Renal pelvis (tissue), 1 donor: ENCODE measurements at regions not wholly inside any gene's neighbourhood (a gene's known extent, or its start where the extent isn't known, plus 50 kb on each side); places are given as distances from the start of the nearest gene placed in this dataset.

Source experiments
- DNase-seq: peaks from one replicate; pipeline ENCODE4 v3.0.0-alpha.2; 2013

DNA sequence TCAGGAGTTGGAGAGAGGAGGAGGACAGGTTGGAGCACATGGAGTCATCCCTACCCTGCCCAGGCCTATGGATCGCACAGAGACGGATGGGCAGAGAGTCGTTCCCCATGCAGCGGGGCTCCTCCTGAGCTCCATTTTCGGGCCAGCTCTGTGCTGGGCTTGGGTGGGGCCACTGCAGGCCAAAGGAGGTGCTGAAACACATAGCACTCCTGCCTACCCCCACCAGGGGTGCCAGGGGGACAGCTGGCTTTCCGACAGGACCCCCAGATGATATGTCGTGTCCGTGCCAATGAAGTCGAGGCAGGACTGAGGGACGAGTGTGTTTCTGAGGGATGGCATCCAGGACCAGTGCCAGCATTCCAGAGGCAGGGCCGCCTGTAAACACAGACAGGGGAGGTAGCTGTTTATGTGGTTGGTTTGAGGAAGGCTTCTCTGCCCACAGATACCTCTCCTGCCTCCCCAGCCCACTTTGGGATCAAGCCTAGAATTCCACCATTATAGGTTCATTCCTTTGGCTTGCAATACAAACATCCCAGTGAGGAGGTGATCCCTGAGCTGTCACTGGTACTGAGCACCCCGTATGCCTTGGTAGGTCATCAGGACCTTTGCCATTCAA, 116.6 kb downstream of the GLI2 start:
- DNase-seq, result no peak

DNA sequence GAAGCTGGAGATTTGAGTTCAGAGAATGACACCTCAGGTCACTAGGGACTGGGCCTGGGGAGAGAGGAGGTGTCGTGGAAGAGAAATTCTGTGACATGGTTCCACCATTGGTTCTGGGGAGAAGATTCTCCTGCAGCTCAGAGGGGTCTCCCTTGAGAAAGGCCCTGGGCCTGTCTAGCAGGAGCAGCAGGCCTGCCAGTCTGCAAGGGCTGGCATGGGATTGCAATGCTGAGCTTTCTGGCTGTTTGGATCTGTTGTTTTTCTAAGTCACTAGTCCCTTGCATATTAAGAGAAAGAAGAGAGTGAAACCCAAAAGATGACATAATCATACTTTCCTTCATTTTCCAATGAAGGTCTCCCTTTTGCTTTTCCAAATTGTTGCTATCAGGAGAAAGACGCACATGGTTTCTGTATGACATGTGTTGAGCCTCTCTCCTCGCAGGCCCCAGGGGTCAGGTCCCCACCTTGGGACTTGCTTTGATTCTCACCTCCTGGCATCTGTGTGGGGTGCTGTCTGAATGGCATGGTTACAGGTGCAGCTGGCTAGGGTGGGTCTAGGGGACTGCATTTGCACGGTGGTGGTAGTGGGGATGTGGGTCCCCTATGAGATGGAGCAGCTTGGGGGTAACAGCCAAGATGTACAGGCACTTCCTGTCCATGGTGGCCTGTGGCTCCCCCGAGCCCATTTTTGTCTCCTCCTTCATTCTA, 117.8 kb downstream of the GLI2 start:
- no peak for DNase-seq

DNA sequence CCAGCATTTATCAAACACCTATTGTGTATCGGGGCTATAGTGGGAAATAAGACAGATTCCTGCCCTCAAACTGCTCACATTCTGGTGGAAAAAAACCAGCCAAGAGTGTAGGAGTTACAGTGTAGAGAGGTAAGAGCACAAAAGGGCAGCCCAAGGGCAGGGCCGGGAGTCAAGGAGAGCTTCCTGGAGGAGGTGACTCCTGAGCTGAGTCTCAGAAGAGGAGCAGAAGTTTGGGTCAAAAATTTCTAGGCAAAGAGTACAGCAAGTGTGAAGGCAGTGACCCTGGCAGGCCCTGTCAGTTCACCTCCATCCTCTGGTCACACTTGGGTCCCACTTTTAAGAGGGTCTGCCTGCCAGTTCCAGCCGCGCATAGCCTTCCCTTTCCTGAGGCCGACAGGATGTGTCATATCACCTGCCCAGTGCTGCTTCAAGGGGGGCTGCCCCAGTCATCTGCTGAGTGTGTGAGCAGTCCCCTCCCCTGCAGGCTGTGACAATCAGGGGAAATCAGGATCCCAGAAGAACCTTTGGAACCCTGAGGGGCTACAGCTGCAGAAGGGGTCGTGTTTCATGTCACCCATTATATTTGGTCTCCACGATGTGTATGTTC, 118.4 kb downstream of the GLI2 start:
- no peak for DNase-seq

DNA sequence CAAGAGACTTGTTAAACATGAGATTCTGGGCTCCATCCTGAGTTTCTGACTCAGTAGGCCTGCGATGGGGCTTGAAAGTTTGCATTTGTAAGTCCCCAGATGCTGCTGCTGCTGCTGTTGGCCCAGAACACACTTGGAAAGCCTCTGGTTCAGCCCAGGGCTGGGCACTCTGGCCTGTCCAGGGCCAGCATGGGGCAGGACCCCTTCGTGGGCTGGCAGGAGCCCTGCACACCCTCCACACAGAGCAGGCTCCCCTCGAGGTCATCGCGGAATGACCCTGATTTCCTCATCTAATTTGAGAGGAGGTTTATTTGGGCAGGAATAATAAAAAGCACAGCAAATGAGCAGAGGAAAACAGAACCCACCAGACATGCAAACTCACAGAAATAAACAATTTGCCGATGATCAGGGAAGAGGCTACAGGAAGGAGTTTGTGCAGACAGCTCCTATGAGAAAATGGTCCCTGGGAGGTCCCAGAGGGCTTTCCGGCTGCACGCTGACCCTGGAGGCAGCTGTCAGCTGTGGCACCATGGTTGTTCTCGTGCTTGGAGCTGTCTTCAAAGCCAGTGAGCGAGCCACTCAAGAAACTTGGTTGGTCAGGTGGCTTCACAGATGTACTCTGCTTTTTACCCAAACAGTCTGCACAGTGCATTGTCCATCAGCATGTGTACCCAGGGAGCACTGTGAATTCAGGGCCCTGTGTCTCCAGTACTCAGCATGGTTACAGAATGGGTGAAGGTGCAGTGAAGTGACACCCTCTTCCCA, 119.3 kb downstream of the GLI2 start:
- DNase-seq, result no peak

DNA sequence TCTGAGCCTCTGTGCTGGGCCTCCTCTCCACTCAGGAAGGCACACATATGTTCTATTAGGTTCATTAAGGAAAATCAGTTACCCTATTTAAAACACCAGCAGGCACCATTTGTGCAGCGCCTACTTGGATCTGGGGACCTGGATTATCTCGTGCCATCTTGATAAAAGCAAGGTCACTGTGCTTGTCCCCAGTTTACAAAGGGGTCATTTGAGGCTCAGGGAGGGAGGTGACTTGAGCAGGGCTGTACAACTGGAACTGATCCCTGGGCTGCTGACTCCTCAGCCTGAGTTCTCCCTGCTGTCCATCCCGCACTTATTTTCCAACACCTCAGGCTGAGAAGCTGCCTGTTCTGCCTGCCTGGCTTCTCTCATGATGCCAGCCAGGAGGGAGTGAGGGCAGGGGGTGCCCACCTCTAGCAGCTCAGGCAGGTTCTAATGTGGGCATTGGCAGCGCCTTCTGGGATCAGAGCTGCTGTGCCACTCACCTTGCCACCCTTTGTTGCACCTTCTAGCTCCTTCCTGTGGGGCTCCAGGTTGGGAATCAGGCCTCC, 120.3 kb downstream of the GLI2 start:
- no peak for DNase-seq

DNA sequence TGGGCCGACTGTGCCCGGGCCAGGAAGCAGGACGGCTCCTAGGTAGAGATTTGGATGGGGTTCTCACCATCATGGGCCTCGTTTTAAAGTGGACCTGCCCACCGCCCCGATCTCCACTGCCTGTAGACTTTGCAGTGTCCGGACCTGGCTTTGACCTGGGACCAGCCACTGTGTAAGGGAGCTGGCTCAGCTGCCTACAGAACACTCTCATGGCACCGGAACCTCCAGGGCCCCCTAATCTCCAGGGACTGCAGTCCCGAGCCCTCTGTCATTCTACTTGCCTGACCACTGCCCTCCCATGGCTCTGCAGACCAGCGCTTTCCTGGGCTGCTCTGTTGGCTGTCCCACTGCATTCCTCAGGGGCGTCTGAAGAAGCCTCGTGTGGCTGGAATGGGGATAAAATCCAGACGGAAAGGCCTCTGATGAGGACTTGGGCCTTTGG, 120.8 kb downstream of the GLI2 start:
- DNase-seq, result no peak

DNA sequence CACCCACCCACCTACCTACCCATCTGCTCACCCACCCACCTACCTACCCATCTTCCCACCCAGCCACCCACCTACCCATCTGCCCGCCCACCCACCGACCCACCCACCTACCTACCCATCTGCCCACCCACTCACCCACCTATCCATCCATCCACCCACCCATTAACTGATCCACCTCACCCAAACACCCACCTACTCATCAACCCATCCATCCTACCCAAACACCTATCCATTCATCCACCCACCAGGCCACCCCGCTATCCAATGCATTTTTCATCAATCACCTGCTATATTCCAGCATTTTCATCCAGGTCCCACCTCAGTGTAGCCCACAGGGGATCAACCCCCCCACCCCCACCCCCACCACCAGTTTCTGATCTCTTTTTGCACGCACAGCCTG, 121.8 kb downstream of the GLI2 start:
- no peak for DNase-seq

DNA sequence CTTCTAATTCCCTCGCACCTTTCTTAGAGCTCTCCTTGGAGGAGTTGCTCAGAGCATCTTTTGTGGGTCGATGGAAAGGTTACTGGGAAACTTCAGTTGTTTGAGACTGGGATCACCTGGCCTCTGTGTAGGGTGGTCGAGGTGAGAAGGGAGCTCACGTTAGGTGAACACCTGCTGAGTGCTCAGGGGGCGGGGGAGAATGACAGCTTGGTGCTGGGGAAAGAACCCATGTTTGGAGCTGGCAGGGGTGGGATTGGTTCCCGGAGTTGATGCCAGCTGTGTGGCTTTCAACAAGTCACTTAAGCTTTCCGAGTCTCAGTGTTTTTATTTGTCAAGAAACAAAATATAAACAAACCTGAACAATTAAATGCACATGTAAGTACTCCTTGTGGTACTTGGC, 122.3 kb downstream of the GLI2 start:
- DNase-seq, result no peak

DNA sequence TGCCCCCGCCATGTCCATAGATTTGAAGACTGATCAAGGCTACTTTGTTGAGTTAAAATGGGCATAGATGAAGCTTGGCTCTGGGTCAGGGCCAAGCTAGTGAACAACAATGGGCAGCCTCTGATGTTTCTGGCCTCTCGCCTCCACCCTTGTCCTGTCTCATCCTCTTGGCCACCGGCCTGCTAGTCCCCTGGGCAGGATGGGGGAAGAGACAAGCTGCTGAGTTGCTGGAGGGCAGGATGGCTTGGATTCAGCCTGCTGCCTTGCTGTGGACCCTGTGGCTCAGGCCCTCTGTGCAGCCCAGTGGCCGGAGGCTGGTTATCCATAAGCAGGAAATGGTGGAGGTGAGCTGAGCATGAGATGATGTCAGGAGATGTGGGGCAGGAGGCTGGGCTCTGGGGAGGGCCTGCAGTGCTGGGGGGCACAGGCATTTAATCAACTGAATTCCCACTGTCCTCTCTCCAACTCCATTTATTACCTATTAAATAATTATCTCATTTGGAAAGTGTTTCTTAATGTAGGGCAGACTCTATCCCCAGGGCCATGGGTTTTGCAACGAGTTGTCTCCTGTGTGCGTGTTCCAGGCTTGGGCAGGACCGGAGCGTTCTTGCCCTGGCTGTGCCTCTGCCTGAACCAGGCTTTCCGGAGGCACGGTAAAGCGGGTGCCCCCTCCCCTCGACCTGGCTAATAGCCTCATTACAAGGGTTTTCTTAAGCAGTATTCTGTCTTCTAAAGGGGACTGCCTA, 122.9 kb downstream of the GLI2 start:
- no peak for DNase-seq

DNA sequence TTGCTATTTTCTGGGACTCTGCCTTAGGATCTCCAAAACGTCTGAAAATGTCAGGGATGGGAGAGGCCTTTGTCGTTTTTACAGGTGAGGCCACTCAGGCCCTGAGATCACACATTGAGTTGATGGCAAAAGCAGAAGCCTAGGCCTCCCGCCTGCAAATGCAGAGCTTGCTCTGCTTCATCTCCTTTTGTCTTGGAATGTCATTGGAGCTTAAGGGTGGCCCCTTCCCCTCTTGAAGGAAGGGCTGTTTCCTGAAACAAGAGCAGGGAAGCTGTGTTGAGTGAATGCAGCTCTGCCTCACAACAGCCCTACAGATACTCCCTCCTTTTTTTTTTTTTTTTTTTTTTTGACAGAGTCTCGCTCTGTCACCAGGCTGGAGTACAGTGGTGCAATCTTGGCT, 123.5 kb downstream of the GLI2 start:
- DNase-seq, result no peak

DNA sequence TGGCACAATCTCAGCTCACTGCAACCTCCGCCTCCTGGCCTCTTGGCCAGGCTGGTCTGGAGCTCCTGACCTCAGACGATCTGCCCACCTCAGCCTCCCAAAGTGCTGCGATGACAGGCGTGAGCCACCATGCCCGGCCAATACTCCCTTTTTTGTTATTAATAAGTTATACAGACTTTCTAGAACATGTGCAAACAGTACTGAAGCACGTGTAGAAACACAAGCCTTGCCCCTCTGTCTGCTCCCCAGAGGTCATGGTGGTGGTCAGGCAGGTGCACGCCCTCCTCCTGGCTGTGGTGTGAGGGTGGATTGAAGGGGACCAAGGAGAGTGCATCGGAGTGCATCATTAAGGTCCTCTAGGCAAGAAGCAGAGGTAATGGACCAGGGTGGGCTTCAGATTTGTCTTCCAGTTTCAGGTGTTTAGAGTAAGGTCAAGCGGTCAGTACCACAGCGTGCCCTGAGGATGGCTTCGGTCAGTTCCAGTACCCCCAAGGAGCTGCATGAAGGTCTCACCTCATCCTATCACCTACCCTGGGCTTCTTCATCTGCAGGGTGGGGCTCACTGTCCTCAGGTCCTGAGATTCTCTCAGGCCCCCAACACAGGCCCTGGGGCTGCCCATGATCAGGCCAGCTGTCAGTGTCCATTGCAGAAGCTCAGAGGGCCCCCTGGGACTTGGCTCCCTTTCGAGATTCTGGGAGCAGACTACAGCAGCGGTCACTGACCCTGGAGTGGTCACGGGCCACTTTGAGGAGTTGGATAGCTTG, 124.3 kb downstream of the GLI2 start:
- DNase-seq, result no peak

DNA sequence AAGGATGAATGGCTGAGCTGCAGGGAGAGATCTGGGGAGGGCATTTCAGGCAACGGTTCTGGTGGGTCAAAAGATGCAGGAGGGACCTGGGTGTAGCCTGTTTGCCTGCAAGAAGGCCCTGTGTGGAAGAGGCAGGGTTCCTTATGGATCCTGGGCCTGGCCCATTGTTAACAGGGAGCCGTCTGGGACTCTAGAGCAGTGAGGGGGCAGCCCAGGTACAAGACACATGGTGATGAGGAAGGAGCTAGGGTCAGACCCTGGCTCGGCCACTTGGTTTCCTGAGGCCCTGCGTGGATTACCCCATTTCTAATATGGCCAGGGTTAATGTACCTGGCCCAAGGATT, 124.9 kb downstream of the GLI2 start:
- no peak for DNase-seq

DNA sequence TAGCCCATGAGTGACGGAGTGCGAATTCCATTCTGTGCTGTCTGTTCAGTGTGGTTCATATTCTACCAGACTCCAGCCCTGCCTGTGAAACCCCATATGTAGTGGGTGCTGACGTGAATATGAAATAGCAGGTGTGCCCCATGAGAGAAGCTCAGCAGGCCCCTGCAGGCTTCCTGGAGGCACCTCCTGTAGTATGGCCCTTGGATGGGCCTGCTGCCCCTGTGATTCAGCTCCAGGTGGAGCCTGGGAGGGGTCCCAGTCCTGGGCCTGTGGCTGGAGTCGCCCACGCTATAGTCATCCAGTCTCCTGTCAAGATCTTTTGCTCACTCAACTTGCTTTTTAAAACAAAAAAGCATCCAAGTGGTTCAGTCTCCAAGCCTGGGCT, 125.5 kb downstream of the GLI2 start:
- no peak for DNase-seq

DNA sequence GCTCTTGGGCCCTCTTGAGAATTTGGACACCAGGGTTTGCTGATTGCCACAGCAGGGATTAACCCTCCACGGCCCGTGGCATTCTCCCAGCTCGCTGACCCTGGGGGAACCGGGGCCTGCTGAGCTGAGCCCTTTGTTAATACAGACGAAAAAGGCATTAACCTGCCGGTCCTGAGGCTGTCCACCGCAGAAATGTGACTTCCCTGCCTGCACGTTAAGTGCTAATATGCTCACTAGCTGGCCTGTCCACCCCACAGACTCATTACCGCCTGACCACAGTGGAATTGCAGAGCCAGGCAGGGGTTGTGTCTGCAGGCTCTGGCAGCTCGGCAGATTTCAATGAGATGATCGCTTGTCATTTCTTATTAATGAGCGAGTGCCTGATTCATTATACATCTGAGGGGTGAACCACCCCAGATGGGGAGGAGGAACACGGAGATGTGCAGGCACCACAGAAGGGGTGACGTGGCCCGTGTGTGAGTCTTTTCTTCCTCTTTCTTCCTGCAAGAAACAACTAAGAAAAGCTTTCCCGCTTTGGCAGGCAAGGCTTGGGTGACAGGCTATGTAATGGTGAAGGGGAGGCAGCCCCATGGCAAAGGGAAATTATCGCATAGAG, 126.0 kb downstream of the GLI2 start:
- DNase-seq, result no peak

DNA sequence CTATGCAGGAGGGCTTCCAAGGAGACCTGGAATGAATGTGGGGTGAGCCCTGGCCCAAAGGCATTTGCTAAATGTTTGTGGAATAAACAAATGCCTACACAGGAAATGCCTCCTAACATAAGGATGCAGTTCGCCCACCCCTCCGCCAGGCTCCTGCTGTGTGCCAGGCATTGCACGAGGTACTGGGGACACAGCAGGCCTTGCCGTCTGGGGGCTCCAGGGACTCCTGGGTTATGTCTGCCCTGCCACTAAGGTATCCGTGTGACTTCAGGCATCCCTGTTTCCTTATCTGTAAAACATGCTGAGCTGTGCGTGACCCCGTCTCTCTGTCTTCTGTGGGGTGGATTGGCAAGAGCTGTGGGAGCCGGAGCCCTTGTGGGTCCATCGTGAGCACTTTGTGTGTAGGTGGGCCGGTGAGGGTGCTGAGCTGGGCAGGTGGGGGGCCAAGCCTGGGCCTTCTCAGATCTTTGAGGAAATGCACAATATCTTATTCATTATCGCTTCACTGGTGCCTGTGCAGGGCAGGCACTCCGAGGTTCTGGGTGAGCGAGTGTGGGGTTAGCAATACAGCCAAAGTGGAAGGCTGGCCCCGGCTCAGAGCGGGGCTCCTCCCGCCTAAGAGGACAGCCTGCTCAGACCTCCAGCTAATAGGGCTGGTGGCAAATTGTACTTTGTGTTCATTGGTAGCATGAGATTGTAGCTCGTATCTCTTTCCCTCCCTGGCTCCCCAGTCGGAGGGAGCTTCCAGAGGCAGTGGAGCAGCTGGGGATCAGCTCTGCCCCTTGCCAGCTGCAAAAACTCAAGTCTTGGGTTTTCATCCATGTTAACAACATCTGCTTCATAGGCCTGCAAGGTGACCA, 126.8 kb downstream of the GLI2 start:
- no peak for DNase-seq

DNA sequence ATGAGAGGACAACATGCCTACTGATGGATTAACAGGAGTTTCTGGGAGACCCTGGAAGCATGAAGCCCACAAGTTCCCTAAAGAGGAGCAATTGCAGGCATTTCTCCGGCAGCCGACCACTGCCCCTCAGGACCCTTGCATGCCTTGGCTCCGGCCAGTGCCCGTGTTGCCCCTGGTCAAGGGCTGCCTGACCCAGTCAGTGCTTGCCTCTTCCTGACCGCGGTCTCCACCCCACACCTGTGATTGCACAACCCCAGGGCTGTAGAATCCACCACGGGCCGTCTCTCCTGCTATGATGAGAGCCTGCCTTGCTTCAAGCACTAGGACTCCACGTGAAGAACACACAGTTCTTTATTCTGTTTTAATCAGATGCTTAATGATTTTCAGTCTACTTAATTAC, 127.5 kb downstream of the GLI2 start:
- DNase-seq, result no peak

DNA sequence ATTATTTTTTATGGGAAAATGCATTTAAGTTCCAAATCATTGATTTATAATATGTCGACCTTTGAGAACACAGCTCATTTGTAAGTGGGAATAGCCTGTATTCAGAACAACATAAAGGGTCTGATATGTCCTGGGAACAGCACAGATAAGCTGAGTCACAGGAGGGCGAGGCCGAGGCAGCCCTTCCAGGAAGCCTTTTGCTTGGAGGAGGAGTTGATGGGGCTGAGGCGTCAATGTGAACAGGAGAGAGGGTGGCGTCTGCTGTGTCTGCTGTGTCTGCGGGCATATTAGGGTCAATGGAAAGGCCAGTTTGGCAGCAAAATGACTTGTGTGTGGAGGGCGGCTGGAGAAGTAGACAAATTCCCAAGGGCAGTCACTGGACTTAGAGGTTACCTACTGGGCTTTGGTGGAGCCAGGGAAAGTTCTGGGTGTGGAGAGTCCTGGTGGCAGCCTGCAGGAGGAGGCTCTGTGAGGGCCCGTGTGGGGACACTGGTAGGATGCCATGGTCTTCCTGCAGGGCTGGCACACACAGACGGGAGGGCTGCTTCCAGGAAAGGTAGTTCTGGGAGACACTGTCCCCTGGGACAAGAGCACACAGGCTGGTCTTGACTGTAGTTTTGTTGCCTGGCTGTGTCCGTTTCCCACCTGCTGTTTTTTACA, 128.1 kb downstream of the GLI2 start:
- no peak for DNase-seq

DNA sequence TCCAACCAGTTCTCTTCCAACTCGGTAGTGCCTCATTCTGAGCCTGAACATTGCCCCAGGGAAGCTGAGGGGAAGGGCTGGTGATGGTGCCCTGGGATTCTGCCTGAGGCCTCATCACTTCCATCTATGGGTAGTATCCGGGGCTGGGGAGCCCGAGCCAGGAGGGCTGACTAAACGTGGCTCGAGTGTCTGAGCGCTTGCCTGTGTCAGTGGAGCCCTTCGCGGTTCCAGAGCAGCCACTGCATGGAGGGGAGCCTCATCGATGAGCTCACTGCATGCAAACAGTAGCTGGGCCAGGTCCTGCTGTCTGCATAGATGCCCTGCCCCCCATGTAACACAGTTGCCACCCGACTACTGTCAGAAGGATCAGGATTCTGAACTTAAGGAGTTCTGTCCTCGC, 129.3 kb downstream of the GLI2 start:
- DNase-seq, result no peak

DNA sequence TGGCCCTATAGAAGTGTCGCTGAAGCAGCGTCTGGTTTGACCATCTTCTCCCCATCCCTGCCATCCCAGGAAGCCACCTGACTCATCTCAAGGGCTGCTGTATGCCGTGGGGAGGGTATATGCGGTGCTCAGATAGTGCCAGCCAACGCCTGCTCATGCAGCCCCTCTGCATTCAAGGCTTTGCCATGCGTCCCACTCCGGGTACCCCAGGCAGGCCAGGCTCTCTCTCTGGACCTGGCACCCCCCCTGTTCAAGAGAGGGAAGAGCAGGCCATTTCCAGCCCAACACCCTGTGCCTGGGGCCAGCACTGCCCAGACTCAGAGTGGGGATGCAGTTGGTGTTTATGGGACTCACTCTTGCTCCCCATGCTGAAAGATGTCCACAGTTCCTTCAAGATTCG, 130.0 kb downstream of the GLI2 start:
- no peak for DNase-seq
